ENCODE measurements at regions not wholly inside any gene's neighbourhood (a gene's known extent, or its start where the extent isn't known, plus 50 kb on each side); places are given as distances from the start of the nearest gene placed in this dataset.

DNA sequence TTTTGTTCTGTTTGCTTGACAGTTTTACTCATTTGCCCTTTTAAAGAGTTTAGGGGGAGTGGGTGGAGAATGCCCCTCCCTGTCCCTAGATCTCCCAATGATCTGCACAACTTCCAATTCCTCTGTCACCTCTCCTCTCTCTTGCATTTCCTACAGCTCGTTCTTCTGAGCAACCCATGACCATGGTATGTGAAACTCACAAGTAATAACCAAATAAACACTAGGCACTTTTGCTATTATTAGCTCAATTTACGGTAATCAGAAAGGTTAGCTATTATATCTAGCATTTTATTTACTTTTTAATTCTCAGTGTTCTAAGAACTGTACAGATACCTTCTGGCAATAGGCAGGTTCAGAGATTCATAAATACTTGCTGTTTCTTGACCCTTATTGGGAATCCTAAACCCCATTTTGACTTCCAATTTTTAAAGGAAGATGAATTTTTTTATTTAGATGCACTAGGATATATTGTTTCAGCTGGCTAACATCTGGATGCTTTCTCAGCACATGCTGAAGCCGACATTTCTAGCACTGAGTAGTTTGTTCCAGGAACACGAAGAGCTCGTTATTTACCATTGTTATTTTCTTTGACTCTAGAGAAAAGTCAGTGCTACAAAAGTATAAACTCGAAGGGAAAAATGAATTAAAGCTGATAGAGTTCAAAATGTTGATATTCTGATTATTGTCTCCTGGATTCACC, 194.7 kb upstream of the TLL1 start:
- Histone ChIP-seq H3K36me3 (ENCODE audit: control insufficient read depth in 2 of 2, extremely low read depth in 1 of 2, insufficient read depth in 1 of 2, low read length in 1 of 2) (no peaks in the 10 kb centered on the region), H3K4me1 (ENCODE audit: control insufficient read depth in 1 of 2, extremely low read depth in 1 of 2, insufficient read depth in 2 of 2, low read length in 2 of 2) (no peaks in the 10 kb centered on the region), H3K9me3 (no peaks in the 10 kb centered on the region), H3K27ac (ENCODE audit: low read length) (no peak overlapping the region), H3K4me3 (ENCODE audit: control insufficient read depth in 1 of 2, extremely low read depth in 1 of 2, low read length in 1 of 2) (no peak overlapping the region), H3K27me3 (replicated peaks in 1 of 2; ENCODE audit: control insufficient read depth in 2 of 2, extremely low read depth in 1 of 2, insufficient read depth in 2 of 2, low read length in 1 of 2) (no peaks in the 10 kb centered on the region)
- no peaks in the 10 kb centered on the region for H3K27me3 Mint-ChIP-seq
- H3K27ac Mint-ChIP-seq: no peak overlapping the region
- ATAC-seq (replicated peaks in 1 of 4) (no peak), DNase-seq (no peak)
- H3K4me1 Mint-ChIP-seq: no peaks in the 10 kb centered on the region
- POLR2A ChIA-PET: no interaction called here
- CTCF ChIA-PET: no interaction called here
- no peak overlapping the region for H3K4me3 Mint-ChIP-seq
- H3K9me3 Mint-ChIP-seq: no peaks in the 10 kb centered on the region
- 43% methylated on average over 1 of the region's 6 CpGs for WGBS (ENCODE audit: insufficient coverage)
- H3K36me3 Mint-ChIP-seq: no peaks in the 10 kb centered on the region

DNA sequence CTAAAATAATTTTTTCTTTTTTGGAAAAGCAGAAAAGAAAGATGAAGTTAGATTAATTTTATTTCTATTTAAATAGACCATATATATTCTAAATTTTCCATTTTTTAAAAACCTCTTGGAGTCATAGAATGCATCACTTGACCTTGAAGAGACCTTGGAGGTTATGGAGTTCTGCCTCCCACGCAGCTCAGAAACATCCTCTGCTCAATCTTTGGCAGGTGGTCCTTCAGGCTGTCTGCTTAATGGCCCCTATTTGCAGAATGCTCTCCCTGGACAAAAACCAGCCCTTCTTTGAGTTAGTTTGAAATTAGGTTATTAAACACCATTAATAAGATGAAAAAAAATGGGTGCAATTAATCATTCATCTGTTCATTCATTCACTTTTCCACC, 194.1 kb upstream of the TLL1 start:
- CTCF ChIA-PET: no interaction called here
- WGBS (ENCODE audit: insufficient coverage): no CpG with 5 or more reads among the region's 1 CpG
- no peaks in the 10 kb centered on the region for H3K36me3 Mint-ChIP-seq

DNA sequence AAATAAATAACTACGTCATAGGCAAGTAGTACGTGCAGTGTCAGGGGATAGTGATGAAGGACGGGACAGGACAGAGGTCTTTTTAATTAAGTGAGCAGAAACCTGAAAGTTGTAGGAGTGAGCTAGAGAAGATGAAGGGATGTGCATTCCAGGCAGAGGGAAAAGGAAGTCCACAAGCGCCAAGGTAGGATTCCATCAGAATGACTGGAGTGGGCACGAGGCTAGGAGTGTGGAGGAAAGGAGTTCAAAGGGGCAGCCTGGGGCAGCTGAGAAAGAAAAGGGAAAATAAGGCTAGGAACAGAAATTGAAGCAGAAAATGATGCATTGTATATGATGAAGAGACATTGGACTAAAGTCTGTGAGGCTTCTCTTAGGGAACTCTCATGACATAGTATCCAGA, 192.2 kb upstream of the TLL1 start:
- no peaks in the 10 kb centered on the region for H3K4me1 Mint-ChIP-seq
- H3K9me3 ChIP-seq: no peaks in the 10 kb centered on the region
- WGBS (ENCODE audit: insufficient coverage): 91% methylated on average over 5 of the region's 5 CpGs
- H3K36me3 ChIP-seq (ENCODE audit: control insufficient read depth in 2 of 2, extremely low read depth in 1 of 2, insufficient read depth in 1 of 2, low read length in 1 of 2): no peaks in the 10 kb centered on the region
- CTCF ChIA-PET: no interaction called here
- H3K4me3 ChIP-seq (ENCODE audit: control insufficient read depth in 1 of 2, extremely low read depth in 1 of 2, low read length in 1 of 2): no peak overlapping the region
- H3K9me3 Mint-ChIP-seq: no peaks in the 10 kb centered on the region
- DNase-seq: no peak
- no peaks in the 10 kb centered on the region for H3K4me1 ChIP-seq (ENCODE audit: control insufficient read depth in 1 of 2, extremely low read depth in 1 of 2, insufficient read depth in 2 of 2, low read length in 2 of 2)
- H3K27me3 Mint-ChIP-seq: no peaks in the 10 kb centered on the region
- H3K27ac ChIP-seq (ENCODE audit: low read length): no peak overlapping the region
- no peak for ATAC-seq (replicated peaks in 1 of 4)
- H3K4me3 Mint-ChIP-seq: no peak overlapping the region
- no peaks in the 10 kb centered on the region for H3K36me3 Mint-ChIP-seq
- no peaks in the 10 kb centered on the region for H3K27me3 ChIP-seq (replicated peaks in 1 of 2; ENCODE audit: control insufficient read depth in 2 of 2, extremely low read depth in 1 of 2, insufficient read depth in 2 of 2, low read length in 1 of 2)
- no peak overlapping the region for H3K27ac Mint-ChIP-seq
- POLR2A ChIA-PET: no interaction called here

More for the DNA sequence above, 194.1 kb upstream of the TLL1 start:
- POLR2A ChIA-PET: no interaction called here
- Mint-ChIP-seq H3K9me3 (no peaks in the 10 kb centered on the region), H3K27me3 (no peaks in the 10 kb centered on the region), H3K27ac (no peak overlapping the region), H3K4me3 (no peak overlapping the region), H3K4me1 (no peaks in the 10 kb centered on the region)
- DNase-seq: no peak
- H3K4me3 ChIP-seq (ENCODE audit: control insufficient read depth in 1 of 2, extremely low read depth in 1 of 2, low read length in 1 of 2): no peak overlapping the region
- H3K4me1 ChIP-seq (ENCODE audit: control insufficient read depth in 1 of 2, extremely low read depth in 1 of 2, insufficient read depth in 2 of 2, low read length in 2 of 2): no peaks in the 10 kb centered on the region
- H3K27me3 ChIP-seq (replicated peaks in 1 of 2; ENCODE audit: control insufficient read depth in 2 of 2, extremely low read depth in 1 of 2, insufficient read depth in 2 of 2, low read length in 1 of 2): no peaks in the 10 kb centered on the region
- ATAC-seq (replicated peaks in 1 of 4): no peak
- no peak overlapping the region for H3K27ac ChIP-seq (ENCODE audit: low read length)
- no peaks in the 10 kb centered on the region for H3K36me3 ChIP-seq (ENCODE audit: control insufficient read depth in 2 of 2, extremely low read depth in 1 of 2, insufficient read depth in 1 of 2, low read length in 1 of 2)
- no peaks in the 10 kb centered on the region for H3K9me3 ChIP-seq

DNA sequence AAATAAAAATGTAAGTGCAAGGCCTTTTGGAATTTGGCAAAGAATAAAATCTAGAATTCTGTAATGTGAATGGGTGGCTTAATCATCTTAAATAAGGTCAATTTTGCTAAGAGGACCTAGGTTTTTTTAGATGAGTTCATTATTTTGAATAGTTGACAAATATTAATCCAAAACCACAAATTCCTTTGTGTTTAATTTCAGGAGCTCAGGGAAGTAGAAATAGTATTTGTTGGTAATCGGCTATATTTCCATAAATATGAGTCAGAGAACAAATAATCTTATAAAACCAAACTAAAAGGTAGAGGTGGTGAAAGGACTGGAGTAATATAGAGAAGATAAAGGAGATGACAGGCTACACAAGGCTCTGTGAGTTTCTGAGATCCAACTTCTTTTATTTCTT, 190.4 kb upstream of the TLL1 start:
- H3K36me3 Mint-ChIP-seq: no peaks in the 10 kb centered on the region

DNA sequence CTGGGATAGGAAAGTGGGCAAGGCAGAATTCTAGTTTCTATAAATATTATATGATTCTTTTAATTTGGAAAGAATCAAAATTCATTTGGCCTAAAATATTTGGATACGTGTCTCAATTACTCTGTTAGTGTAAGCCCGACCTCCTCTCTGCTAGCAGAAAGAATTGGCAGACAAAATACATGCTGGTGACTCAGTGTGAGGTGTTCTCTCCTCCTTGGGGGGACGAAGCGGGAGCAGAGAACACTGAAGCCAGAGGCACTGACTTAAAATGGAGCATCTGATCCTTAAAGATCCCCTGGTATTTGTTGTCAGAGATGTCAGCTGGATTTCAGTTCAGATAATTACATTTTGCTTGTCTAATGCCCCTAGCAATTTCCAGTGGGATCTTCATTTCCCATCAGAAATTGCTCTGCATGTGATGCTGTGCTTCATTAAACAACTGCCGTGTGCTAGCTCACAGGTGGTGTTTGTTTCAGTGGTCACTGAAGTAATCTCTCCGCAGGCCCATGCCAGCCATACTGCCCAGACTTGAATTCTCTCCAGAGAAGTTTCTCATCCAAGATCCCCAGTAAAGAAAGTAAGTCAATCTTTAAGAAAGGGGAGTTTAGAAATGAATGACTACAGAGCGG, 188.7 kb upstream of the TLL1 start:
- Histone ChIP-seq H3K27me3 (replicated peaks in 1 of 2; ENCODE audit: control insufficient read depth in 2 of 2, extremely low read depth in 1 of 2, insufficient read depth in 2 of 2, low read length in 1 of 2) (no peaks in the 10 kb centered on the region), H3K4me3 (ENCODE audit: control insufficient read depth in 1 of 2, extremely low read depth in 1 of 2, low read length in 1 of 2) (no peak overlapping the region), H3K36me3 (ENCODE audit: control insufficient read depth in 2 of 2, extremely low read depth in 1 of 2, insufficient read depth in 1 of 2, low read length in 1 of 2) (no peaks in the 10 kb centered on the region), H3K9me3 (no peaks in the 10 kb centered on the region), H3K27ac (ENCODE audit: low read length) (no peak overlapping the region), H3K4me1 (ENCODE audit: control insufficient read depth in 1 of 2, extremely low read depth in 1 of 2, insufficient read depth in 2 of 2, low read length in 2 of 2) (no peaks in the 10 kb centered on the region)
- CTCF ChIA-PET: no interaction called here
- DNase-seq (no peak), ATAC-seq (replicated peaks in 1 of 4) (no peak)
- 90% methylated on average over 2 of the region's 7 CpGs for WGBS (ENCODE audit: insufficient coverage)
- POLR2A ChIA-PET: no interaction called here
- H3K9me3 Mint-ChIP-seq: no peaks in the 10 kb centered on the region
- no peaks in the 10 kb centered on the region for H3K27me3 Mint-ChIP-seq
- H3K27ac Mint-ChIP-seq: no peak overlapping the region
- no peaks in the 10 kb centered on the region for H3K4me1 Mint-ChIP-seq
- no peaks in the 10 kb centered on the region for H3K36me3 Mint-ChIP-seq
- no peak overlapping the region for H3K4me3 Mint-ChIP-seq

More for the DNA sequence above, 190.4 kb upstream of the TLL1 start:
- H3K9me3 ChIP-seq: no peaks in the 10 kb centered on the region
- Mint-ChIP-seq H3K27me3 (no peaks in the 10 kb centered on the region), H3K4me3 (no peak overlapping the region), H3K9me3 (no peaks in the 10 kb centered on the region), H3K27ac (no peak overlapping the region), H3K4me1 (no peaks in the 10 kb centered on the region)
- POLR2A ChIA-PET: no interaction called here
- no peak overlapping the region for H3K4me3 ChIP-seq (ENCODE audit: control insufficient read depth in 1 of 2, extremely low read depth in 1 of 2, low read length in 1 of 2)
- ATAC-seq (replicated peaks in 1 of 4) (no peak), DNase-seq (no peak)
- no peaks in the 10 kb centered on the region for H3K36me3 ChIP-seq (ENCODE audit: control insufficient read depth in 2 of 2, extremely low read depth in 1 of 2, insufficient read depth in 1 of 2, low read length in 1 of 2)
- no CpG with 5 or more reads among the region's 1 CpG for WGBS (ENCODE audit: insufficient coverage)
- no peaks in the 10 kb centered on the region for H3K4me1 ChIP-seq (ENCODE audit: control insufficient read depth in 1 of 2, extremely low read depth in 1 of 2, insufficient read depth in 2 of 2, low read length in 2 of 2)
- CTCF ChIA-PET: no interaction called here
- no peaks in the 10 kb centered on the region for H3K27me3 ChIP-seq (replicated peaks in 1 of 2; ENCODE audit: control insufficient read depth in 2 of 2, extremely low read depth in 1 of 2, insufficient read depth in 2 of 2, low read length in 1 of 2)
- no peak overlapping the region for H3K27ac ChIP-seq (ENCODE audit: low read length)

DNA sequence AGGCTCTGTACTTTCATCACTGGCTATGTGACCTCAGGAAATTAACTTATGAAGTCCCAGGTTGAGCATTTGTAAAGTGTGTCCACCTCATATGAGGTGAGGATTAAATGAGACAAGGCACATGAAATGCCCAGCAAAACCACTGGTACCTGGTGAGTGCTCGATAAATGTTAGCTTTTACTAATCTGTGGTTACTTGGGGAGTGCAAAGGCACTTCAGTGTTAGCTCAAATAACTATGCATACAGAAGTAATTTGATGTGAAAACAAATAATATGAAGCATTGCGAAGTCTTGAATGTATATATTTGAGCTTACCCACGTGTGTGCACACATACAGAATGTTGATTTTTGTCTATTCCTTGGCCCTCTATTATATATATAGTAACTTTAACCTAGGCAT, 186.3 kb upstream of the TLL1 start:
- no peak overlapping the region for H3K27ac ChIP-seq (ENCODE audit: low read length)
- H3K27me3 Mint-ChIP-seq: no peaks in the 10 kb centered on the region
- no peaks in the 10 kb centered on the region for H3K9me3 ChIP-seq
- no peaks in the 10 kb centered on the region for H3K4me1 ChIP-seq (ENCODE audit: control insufficient read depth in 1 of 2, extremely low read depth in 1 of 2, insufficient read depth in 2 of 2, low read length in 2 of 2)
- WGBS (ENCODE audit: insufficient coverage): no CpG with 5 or more reads among the region's 3 CpGs
- H3K27ac Mint-ChIP-seq: no peak overlapping the region
- H3K4me3 ChIP-seq (ENCODE audit: control insufficient read depth in 1 of 2, extremely low read depth in 1 of 2, low read length in 1 of 2): no peak overlapping the region
- H3K36me3 ChIP-seq (ENCODE audit: control insufficient read depth in 2 of 2, extremely low read depth in 1 of 2, insufficient read depth in 1 of 2, low read length in 1 of 2): no peaks in the 10 kb centered on the region
- DNase-seq (no peak), ATAC-seq (replicated peaks in 1 of 4) (no peak)
- no peaks in the 10 kb centered on the region for H3K9me3 Mint-ChIP-seq
- H3K27me3 ChIP-seq (replicated peaks in 1 of 2; ENCODE audit: control insufficient read depth in 2 of 2, extremely low read depth in 1 of 2, insufficient read depth in 2 of 2, low read length in 1 of 2): no peaks in the 10 kb centered on the region
- ChIA-PET POLR2A (no interaction called here), CTCF (no interaction called here)
- H3K4me3 Mint-ChIP-seq: no peak overlapping the region
- no peaks in the 10 kb centered on the region for H3K36me3 Mint-ChIP-seq
- H3K4me1 Mint-ChIP-seq: no peaks in the 10 kb centered on the region

DNA sequence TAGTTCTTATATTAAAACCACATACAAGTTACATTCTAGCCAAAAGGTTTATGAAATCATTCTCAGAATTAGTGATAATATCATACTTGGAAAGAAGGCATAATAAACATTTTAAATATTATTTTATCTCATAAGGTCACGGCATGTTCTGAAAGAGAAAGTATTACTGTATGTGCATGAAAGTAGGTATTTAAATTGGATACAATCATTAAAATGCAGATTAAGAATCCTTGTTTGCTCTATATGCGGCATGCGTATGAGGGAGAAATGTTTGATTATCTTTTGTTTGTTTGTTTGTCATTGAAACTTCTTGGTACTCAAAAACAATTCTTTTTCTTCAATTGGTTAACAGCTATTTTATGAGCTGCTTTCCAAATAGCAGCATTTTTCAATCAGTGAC, 183.9 kb upstream of the TLL1 start:
- no peak overlapping the region for H3K27ac Mint-ChIP-seq
- ChIA-PET POLR2A (no interaction called here), CTCF (no interaction called here)
- Histone ChIP-seq H3K9me3 (no peaks in the 10 kb centered on the region), H3K27ac (ENCODE audit: low read length) (no peak overlapping the region), H3K4me3 (ENCODE audit: control insufficient read depth in 1 of 2, extremely low read depth in 1 of 2, low read length in 1 of 2) (no peak overlapping the region), H3K27me3 (replicated peaks in 1 of 2; ENCODE audit: control insufficient read depth in 2 of 2, extremely low read depth in 1 of 2, insufficient read depth in 2 of 2, low read length in 1 of 2) (no peaks in the 10 kb centered on the region), H3K4me1 (ENCODE audit: control insufficient read depth in 1 of 2, extremely low read depth in 1 of 2, insufficient read depth in 2 of 2, low read length in 2 of 2) (no peaks in the 10 kb centered on the region), H3K36me3 (ENCODE audit: control insufficient read depth in 2 of 2, extremely low read depth in 1 of 2, insufficient read depth in 1 of 2, low read length in 1 of 2) (no peaks in the 10 kb centered on the region)
- no peak for DNase-seq
- no peaks in the 10 kb centered on the region for H3K36me3 Mint-ChIP-seq
- H3K4me1 Mint-ChIP-seq: no peaks in the 10 kb centered on the region
- no peak overlapping the region for H3K4me3 Mint-ChIP-seq
- no peaks in the 10 kb centered on the region for H3K27me3 Mint-ChIP-seq
- H3K9me3 Mint-ChIP-seq: no peaks in the 10 kb centered on the region
- no peak for ATAC-seq (replicated peaks in 1 of 4)
- no CpG with 5 or more reads among the region's 3 CpGs for WGBS (ENCODE audit: insufficient coverage)

Measured in T-cell (primary cell).